ENCODE measurements at regions not wholly inside any gene's neighbourhood (a gene's known extent, or its start where the extent isn't known, plus 50 kb on each side); places are given as distances from the start of the nearest gene placed in this dataset.
"Not testable (repeated sequence)": the region's sequence is repeated elsewhere in the genome, so short reads cannot be mapped to it uniquely, and the experiment has no call there.

GRCh38 chr10:27354100-27354499 lies 113.5 kb upstream of the ACBD5 start:
- TF ChIP-seq, protein P1, sequence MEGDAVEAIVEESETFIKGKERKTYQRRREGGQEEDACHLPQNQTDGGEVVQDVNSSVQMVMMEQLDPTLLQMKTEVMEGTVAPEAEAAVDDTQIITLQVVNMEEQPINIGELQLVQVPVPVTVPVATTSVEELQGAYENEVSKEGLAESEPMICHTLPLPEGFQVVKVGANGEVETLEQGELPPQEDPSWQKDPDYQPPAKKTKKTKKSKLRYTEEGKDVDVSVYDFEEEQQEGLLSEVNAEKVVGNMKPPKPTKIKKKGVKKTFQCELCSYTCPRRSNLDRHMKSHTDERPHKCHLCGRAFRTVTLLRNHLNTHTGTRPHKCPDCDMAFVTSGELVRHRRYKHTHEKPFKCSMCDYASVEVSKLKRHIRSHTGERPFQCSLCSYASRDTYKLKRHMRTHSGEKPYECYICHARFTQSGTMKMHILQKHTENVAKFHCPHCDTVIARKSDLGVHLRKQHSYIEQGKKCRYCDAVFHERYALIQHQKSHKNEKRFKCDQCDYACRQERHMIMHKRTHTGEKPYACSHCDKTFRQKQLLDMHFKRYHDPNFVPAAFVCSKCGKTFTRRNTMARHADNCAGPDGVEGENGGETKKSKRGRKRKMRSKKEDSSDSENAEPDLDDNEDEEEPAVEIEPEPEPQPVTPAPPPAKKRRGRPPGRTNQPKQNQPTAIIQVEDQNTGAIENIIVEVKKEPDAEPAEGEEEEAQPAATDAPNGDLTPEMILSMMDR (IDR thresholded peaks at IDR 0.05; ENCODE audit: low read length), result not testable (repeated sequence)
- not testable (repeated sequence) for TF ChIP-seq EZH2 (IDR thresholded peaks at IDR 0.05; ENCODE audit: borderline replicate concordance, low read length)
